DMS 273 (cell line): ENCODE measurements at regions not wholly inside any gene's neighbourhood (a gene's known extent, or its start where the extent isn't known, plus 50 kb on each side); places are given as distances from the start of the nearest gene placed in this dataset.
A peak's percentile ranks its signal among the peaks of the same experiment; 100 is the strongest.

Experiments used
- DNase-seq: peaks from one replicate; lab custom pipeline; 2025; ENCODE audit not compliant: unreplicated experiment; lab: John Stamatoyannopoulos, UW

GRCh38 chr14:54126947-54127346 is 170.3 kb upstream of the BMP4 start:
- DNase-seq, result no peak

GRCh38 chr14:54127526-54127925 is 170.9 kb upstream of the BMP4 start:
- peak; percentile 9 for DNase-seq

GRCh38 chr14:54129850-54130640 is 173.4 kb upstream of the BMP4 start:
- no peak for DNase-seq

GRCh38 chr14:54132496-54132895 is 175.9 kb upstream of the BMP4 start:
- DNase-seq, result peak; percentile 33

- DNase-seq, result no peak
These were observed 177.3 kb upstream of the BMP4 start for GRCh38 chr14:54133896-54134295.

- DNase-seq, result no peak
These were observed 179.2 kb upstream of the BMP4 start for GRCh38 chr14:54135804-54136280.

GRCh38 chr14:54136894-54137613 is 180.4 kb upstream of the BMP4 start:
- no peak for DNase-seq

GRCh38 chr14:54137614-54137961 is 181.0 kb upstream of the BMP4 start:
- DNase-seq, result no peak

- no peak for DNase-seq
These were observed 181.4 kb upstream of the BMP4 start for GRCh38 chr14:54138024-54138353.

- no peak for DNase-seq
These were observed 181.9 kb upstream of the BMP4 start for GRCh38 chr14:54138354-54139038.

- no peak for DNase-seq
These were observed 183.9 kb upstream of the BMP4 start for GRCh38 chr14:54140551-54140950.

GRCh38 chr14:54146601-54147000 is 190.0 kb upstream of the BMP4 start:
- DNase-seq, result no peak

- no peak for DNase-seq
These were observed 190.7 kb upstream of the BMP4 start for GRCh38 chr14:54147282-54147681.

- no peak for DNase-seq
These were observed 191.1 kb upstream of the BMP4 start for GRCh38 chr14:54147758-54148157.

GRCh38 chr14:54148251-54148650 is 191.6 kb upstream of the BMP4 start:
- DNase-seq, result no peak

GRCh38 chr14:54152351-54152750 is 195.7 kb upstream of the BMP4 start:
- DNase-seq, result no peak

- no peak for DNase-seq
These were observed 209.7 kb upstream of the BMP4 start for GRCh38 chr14:54166049-54166950.

- no peak for DNase-seq
These were observed 211.9 kb upstream of the BMP4 start for GRCh38 chr14:54168489-54168888.

- DNase-seq, result peak; percentile 76
These were observed 212.8 kb upstream of the BMP4 start for GRCh38 chr14:54169254-54169924.

GRCh38 chr14:54170301-54170700 is 213.7 kb upstream of the BMP4 start:
- DNase-seq, result no peak
